Adipocyte (in vitro differentiated cells): ENCODE measurements at regions not wholly inside any gene's neighbourhood (a gene's known extent, or its start where the extent isn't known, plus 50 kb on each side); places are given as distances from the start of the nearest gene placed in this dataset.
"Not testable (repeated sequence)": the region's sequence is repeated elsewhere in the genome, so short reads cannot be mapped to it uniquely, and the experiment has no call there.

Source experiments
- DNase-seq: peaks from one replicate; pipeline ENCODE4 v3.0.0-alpha.2; 2015; ENCODE audit warnings: low read depth
- H3K27me3 ChIP-seq: replicated peaks from 2 replicates; pipeline ENCODE4 v1.7.0; 2013; ENCODE audit warnings: mild to moderate bottlenecking, low read length, moderate library complexity; ENCODE audit not compliant: control insufficient read depth, insufficient read depth
- H3K36me3 ChIP-seq: 2 replicates; pipeline ENCODE4 v1.7.0; 2013; ENCODE audit warnings: low read length, mild to moderate bottlenecking, moderate library complexity; ENCODE audit not compliant: control insufficient read depth, insufficient read depth, severe bottlenecking
- H3K4me1 ChIP-seq: 2 replicates; pipeline ENCODE4 v1.7.0; 2013; ENCODE audit warnings: mild to moderate bottlenecking, low read length, moderate library complexity; ENCODE audit not compliant: control insufficient read depth, insufficient read depth
- H3K4me3 ChIP-seq: 2 replicates; pipeline ENCODE4 v1.7.0; 2013; ENCODE audit warnings: mild to moderate bottlenecking, low read length, moderate library complexity
- H3K9ac ChIP-seq: 2 replicates; pipeline ENCODE4 v1.7.0; 2013; ENCODE audit warnings: mild to moderate bottlenecking, low read length, moderate library complexity
- H3K9me3 ChIP-seq: 2 replicates; pipeline ENCODE4 v1.7.0; 2013; ENCODE audit warnings: mild to moderate bottlenecking, low read length, moderate library complexity; ENCODE audit not compliant: control insufficient read depth

DNA sequence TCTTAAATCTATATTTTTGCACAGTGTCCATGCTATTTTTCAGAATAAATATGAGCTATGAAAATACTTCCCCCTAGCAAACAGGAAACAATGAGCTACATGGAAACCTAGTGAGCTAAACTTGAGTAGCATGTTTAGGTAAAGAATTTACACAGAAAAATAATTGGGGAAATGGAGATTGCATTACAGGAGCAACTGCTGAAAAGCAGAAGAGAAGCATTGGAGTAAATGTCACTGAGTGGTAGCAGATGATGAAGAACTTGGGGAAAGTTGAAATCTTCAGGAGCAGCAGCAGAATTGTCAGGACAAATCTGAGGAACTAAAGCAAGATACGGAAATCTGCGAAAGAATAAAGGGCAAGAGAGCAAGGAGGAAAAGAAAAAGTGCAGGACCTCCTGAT, 610.3 kb downstream of the TLE1 start:
- H3K4me1 ChIP-seq = peaks cover 7% of the 10 kb centered on the region
- no peak overlapping the region for H3K4me3 ChIP-seq
- no peaks in the 10 kb centered on the region for H3K36me3 ChIP-seq
- H3K27me3 ChIP-seq = no peaks in the 10 kb centered on the region
- no peak for DNase-seq
- H3K9me3 ChIP-seq = no peaks in the 10 kb centered on the region
- H3K9ac ChIP-seq = no peak overlapping the region

DNA sequence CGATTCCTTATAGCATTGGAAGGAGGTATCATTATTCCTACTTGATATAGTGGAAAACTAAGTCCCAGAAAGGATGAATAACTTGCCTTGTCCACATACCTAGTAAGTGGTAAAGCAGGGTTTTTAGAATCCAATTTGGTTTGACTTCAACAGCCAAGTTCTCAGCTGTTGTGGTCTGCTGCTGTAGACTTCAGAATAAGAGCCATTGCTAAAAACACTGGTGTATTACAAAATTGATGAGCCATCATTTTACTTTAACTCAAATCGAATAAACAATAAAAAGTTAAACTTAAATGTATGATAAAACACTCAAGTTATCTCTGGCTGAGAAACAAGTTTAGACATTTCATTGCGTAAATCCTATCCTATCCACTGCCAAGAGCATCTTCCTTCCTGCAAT, 610.8 kb downstream of the TLE1 start:
- Histone ChIP-seq H3K9ac (no peak overlapping the region), H3K4me1 (peaks cover 5% of the 10 kb centered on the region), H3K9me3 (no peaks in the 10 kb centered on the region), H3K36me3 (no peaks in the 10 kb centered on the region), H3K4me3 (no peak overlapping the region), H3K27me3 (no peaks in the 10 kb centered on the region)
- no peak for DNase-seq

- Histone ChIP-seq H3K4me3 (no peak overlapping the region), H3K27me3 (no peaks in the 10 kb centered on the region), H3K36me3 (no peaks in the 10 kb centered on the region), H3K9ac (no peak overlapping the region), H3K4me1 (peaks cover 2% of the 10 kb centered on the region), H3K9me3 (no peaks in the 10 kb centered on the region)
- DNase-seq = no peak
These were observed 611.8 kb downstream of the TLE1 start for GRCh38 chr9:81077572-81077971.

DNA sequence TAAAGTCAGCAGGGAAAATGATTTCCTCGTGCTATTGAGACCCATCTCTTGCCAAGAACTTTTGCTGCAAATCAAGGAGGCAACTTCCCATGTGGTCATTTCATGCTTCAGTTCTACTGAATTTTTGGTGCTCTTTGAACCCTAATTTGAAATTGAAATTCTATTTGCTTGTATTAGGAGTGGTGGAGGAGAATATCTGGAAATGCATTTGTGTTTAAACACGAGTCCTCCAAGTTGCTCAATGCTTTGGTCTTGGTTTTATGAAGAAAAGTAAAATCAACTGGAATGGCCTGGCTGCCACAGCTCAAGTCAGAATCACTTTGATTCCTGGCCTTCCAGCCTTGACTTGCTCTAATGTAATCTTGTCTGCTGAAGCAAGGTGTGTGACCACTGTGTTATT, 613.2 kb downstream of the TLE1 start:
- H3K4me1 ChIP-seq = no peaks in the 10 kb centered on the region
- H3K4me3 ChIP-seq = no peak overlapping the region
- H3K9ac ChIP-seq = no peak overlapping the region
- peak; percentile 40 for DNase-seq
- no peaks in the 10 kb centered on the region for H3K27me3 ChIP-seq
- H3K36me3 ChIP-seq = no peaks in the 10 kb centered on the region
- H3K9me3 ChIP-seq = no peaks in the 10 kb centered on the region

- Histone ChIP-seq H3K36me3 (no peaks in the 10 kb centered on the region), H3K9ac (no peak overlapping the region), H3K27me3 (no peaks in the 10 kb centered on the region), H3K4me3 (no peak overlapping the region), H3K4me1 (no peaks in the 10 kb centered on the region), H3K9me3 (no peaks in the 10 kb centered on the region)
- DNase-seq = no peak
These were observed 615.1 kb downstream of the TLE1 start for GRCh38 chr9:81074221-81074620.

DNA sequence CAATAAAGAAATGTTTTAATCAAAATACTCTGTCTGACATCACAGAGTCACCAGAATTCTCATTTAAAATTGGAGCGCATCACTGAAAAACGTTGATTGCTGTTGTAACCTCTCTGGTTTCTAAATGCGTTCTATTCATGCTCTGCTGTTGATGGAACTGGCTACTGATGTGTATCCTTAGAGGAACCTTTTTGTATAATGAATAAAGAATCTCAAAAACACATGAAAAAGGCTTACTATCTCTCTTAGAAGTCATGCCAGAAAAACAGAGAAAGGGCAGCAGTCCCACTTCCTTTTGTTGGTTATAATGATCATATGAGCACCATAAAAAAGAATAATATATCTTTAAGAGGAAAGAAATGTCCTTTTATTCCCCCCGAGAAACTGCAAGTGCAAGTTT, 615.5 kb downstream of the TLE1 start:
- H3K4me3 ChIP-seq = no peak overlapping the region
- H3K9me3 ChIP-seq = no peaks in the 10 kb centered on the region
- no peak overlapping the region for H3K9ac ChIP-seq
- no peaks in the 10 kb centered on the region for H3K4me1 ChIP-seq
- no peaks in the 10 kb centered on the region for H3K36me3 ChIP-seq
- H3K27me3 ChIP-seq = no peaks in the 10 kb centered on the region
- DNase-seq = no peak

- Histone ChIP-seq H3K27me3 (no peaks in the 10 kb centered on the region), H3K36me3 (no peaks in the 10 kb centered on the region), H3K9ac (no peak overlapping the region), H3K9me3 (no peaks in the 10 kb centered on the region), H3K4me1 (no peaks in the 10 kb centered on the region), H3K4me3 (no peak overlapping the region)
- no peak for DNase-seq
These were observed 616.6 kb downstream of the TLE1 start for GRCh38 chr9:81072758-81073157.

GRCh38 chr9:81071108-81071507, 618.2 kb downstream of the TLE1 start:
- no peaks in the 10 kb centered on the region for H3K36me3 ChIP-seq
- no peak for DNase-seq
- H3K9ac ChIP-seq = no peak overlapping the region
- H3K9me3 ChIP-seq = peaks cover 5% of the 10 kb centered on the region
- no peaks in the 10 kb centered on the region for H3K27me3 ChIP-seq
- no peaks in the 10 kb centered on the region for H3K4me1 ChIP-seq
- H3K4me3 ChIP-seq = no peak overlapping the region

GRCh38 chr9:81070689-81071088, 618.7 kb downstream of the TLE1 start:
- no peaks in the 10 kb centered on the region for H3K36me3 ChIP-seq
- H3K27me3 ChIP-seq = no peaks in the 10 kb centered on the region
- H3K9me3 ChIP-seq = peaks cover 5% of the 10 kb centered on the region
- H3K4me1 ChIP-seq = no peaks in the 10 kb centered on the region
- DNase-seq = no peak
- no peak overlapping the region for H3K9ac ChIP-seq
- H3K4me3 ChIP-seq = no peak overlapping the region

DNA sequence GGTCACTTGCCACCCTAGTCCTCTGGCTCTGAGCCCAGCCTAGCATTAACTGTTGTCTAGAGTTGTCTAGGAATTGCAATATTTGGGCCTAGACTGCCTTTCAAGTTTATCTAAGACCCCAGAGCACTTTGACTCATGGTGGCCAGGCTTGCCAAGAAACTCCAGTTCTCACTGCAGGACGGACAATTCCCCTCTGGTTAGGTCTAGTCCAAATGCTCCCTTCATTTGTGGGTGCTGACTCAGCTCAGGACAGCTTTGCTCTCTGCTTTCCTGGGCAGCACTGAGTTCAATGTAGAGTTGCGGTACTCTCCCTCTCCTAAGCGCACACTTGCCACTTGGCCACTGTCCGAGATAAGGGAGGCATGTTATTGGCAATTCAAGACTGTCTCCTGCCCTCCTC, 619.4 kb downstream of the TLE1 start:
- Histone ChIP-seq H3K9me3 (peaks cover 5% of the 10 kb centered on the region), H3K4me1 (no peaks in the 10 kb centered on the region), H3K9ac (no peak overlapping the region), H3K27me3 (no peaks in the 10 kb centered on the region), H3K36me3 (no peaks in the 10 kb centered on the region), H3K4me3 (no peak overlapping the region)
- DNase-seq = no peak

- H3K27me3 ChIP-seq = no peaks in the 10 kb centered on the region
- no peaks in the 10 kb centered on the region for H3K36me3 ChIP-seq
- no peak for DNase-seq
- H3K4me1 ChIP-seq = no peaks in the 10 kb centered on the region
- no peak overlapping the region for H3K9ac ChIP-seq
- peaks cover 8% of the 10 kb centered on the region for H3K9me3 ChIP-seq
- no peak overlapping the region for H3K4me3 ChIP-seq
These were observed 620.1 kb downstream of the TLE1 start for GRCh38 chr9:81069038-81069795.

GRCh38 chr9:81062995-81063394, 626.4 kb downstream of the TLE1 start:
- not testable (repeated sequence) for H3K9ac ChIP-seq, H3K27me3 ChIP-seq, H3K36me3 ChIP-seq, H3K4me3 ChIP-seq, H3K4me1 ChIP-seq, DNase-seq
- H3K9me3 ChIP-seq = peaks cover 26% of the 10 kb centered on the region
